Upper lobe of left lung (tissue), 6 donors: ENCODE measurements at regions not wholly inside any gene's neighbourhood (a gene's known extent, or its start where the extent isn't known, plus 50 kb on each side); places are given as distances from the start of the nearest gene placed in this dataset.
A peak's percentile ranks its signal among the peaks of the same experiment; 100 is the strongest.

Experiments
- ATAC-seq, 2 donors: fragments of 200-7000 bp; cut with Tn5 transposase; one replicate each; pipeline ENCODE4 v1.9.1; 2022; ENCODE audit warnings: mild to moderate bottlenecking in 2 of 2, moderate library complexity in 2 of 2; ENCODE audit not compliant: low FRiP score in 2 of 2
- DNase-seq, 2 donors: peaks; one replicate each; pipeline ENCODE4 v3.0.0-alpha.2; 2019 to 2020
- H3K27ac ChIP-seq, 4 donors: fragments of 200-600 bp; sonication (generic); one replicate each; pipeline ENCODE4 v1.5.1; 2016 to 2019
- H3K27me3 ChIP-seq, 4 donors: fragments of 200-600 bp; sonication (generic); one replicate each; pipeline ENCODE4 v1.5.1; 2017 to 2019
- H3K36me3 ChIP-seq, 4 donors: fragments of 200-600 bp; sonication (generic); one replicate each; pipeline ENCODE4 v1.5.1; 2016 to 2019
- H3K4me1 ChIP-seq, 4 donors: fragments of 200-600 bp; sonication (generic); one replicate each; pipeline ENCODE4 v1.5.1; 2018 to 2019
- H3K4me3 ChIP-seq, 4 donors: fragments of 200-600 bp; sonication (generic); one replicate each; pipeline ENCODE4 v1.5.1; 2017 to 2019; ENCODE audit warnings: mild to moderate bottlenecking in 2 of 4, moderate library complexity in 1 of 4
- H3K9me3 ChIP-seq, 4 donors: fragments of 200-600 bp; sonication (generic); one replicate each; pipeline ENCODE4 v1.5.1; 2018 to 2019
- EP300 ChIP-seq, 4 donors: sonication (generic); formaldehyde crosslinking; IDR thresholded peaks; one replicate each; pipeline ENCODE4 v1.5.1; 2017; ENCODE audit warnings: antibody characterized with exemption in 4 of 4, control low read depth in 2 of 4
- POLR2A ChIP-seq, 4 donors: fragments of 450-650 bp; IDR thresholded peaks; one replicate each; pipeline ENCODE4 v1.5.1; 2016 to 2017; ENCODE audit warnings: antibody characterized with exemption in 4 of 4, mild to moderate bottlenecking in 2 of 4
- POLR2AphosphoS5 ChIP-seq, 2 donors: sonication (generic); formaldehyde crosslinking; IDR thresholded peaks; one replicate each; pipeline ENCODE4 v1.5.1; 2017; ENCODE audit warnings: antibody characterized with exemption in 2 of 2
- WGBS, 2 donors: methylation state at CpG; one replicate each; pipeline ENCODE4 v1.1.5; 2017 to 2018; 5-methylcytosine and 5-hydroxymethylcytosine counted together
- TF ChIP-seq, protein P1 (sequence below), 6 experiments: fragments of 450-650 bp in 4 of 6; fragments of 200-600 bp in 2 of 6; sonication (generic) in 2 of 6; IDR thresholded peaks; one replicate each; pipeline ENCODE4 v1.5.1; 2016 to 2019; ENCODE audit warnings: antibody characterized with exemption in 6 of 6
- donor health status: DM: no; HTN: no; CAD: no; lungs with moderate emphysema.
- donor health status: DM: no; HTN: yes; CAD: no; lungs with severe emphysema.

DNA sequence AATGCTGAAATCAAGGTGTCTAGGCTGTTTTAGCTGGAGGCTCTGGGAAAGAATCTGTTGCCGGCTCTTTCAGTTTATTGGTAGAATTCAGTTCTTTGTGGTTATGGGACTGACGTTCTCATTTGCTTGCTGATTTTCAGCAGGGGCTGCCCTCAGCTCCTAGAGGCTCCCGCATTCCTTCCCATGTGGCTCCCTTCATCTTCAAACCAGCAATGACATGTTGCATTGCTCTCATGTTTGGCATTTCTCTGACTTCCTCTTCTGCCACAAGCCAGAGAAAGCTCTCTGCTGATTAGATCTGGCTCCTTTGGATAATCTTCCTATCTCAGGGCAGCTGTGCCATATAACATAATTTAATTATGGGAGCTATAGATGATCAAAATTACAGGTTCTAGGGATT lies 360.3 kb downstream of the LRRC70 start:
- no peak for ATAC-seq
- H3K9me3 ChIP-seq: no peaks in the 10 kb centered on the region
- no peaks in the 10 kb centered on the region for H3K36me3 ChIP-seq
- 65 to 85% methylated on average over 3 of the region's 3 CpGs for WGBS, 2 donors
- H3K4me3 ChIP-seq: no peak overlapping the region
- peaks cover 0 to 9% (median 4%) of the 10 kb centered on the region in 4 donors for H3K4me1 ChIP-seq
- no peak for DNase-seq
- H3K27ac ChIP-seq: no peak overlapping the region
- H3K27me3 ChIP-seq: no peaks in the 10 kb centered on the region
- TF ChIP-seq POLR2A (IDR thresholded peaks at IDR 0.05) (no peak), POLR2AphosphoS5 (IDR thresholded peaks at IDR 0.05) (no peak), EP300 (IDR thresholded peaks at IDR 0.05) (no peak)
- TF ChIP-seq, protein P1, sequence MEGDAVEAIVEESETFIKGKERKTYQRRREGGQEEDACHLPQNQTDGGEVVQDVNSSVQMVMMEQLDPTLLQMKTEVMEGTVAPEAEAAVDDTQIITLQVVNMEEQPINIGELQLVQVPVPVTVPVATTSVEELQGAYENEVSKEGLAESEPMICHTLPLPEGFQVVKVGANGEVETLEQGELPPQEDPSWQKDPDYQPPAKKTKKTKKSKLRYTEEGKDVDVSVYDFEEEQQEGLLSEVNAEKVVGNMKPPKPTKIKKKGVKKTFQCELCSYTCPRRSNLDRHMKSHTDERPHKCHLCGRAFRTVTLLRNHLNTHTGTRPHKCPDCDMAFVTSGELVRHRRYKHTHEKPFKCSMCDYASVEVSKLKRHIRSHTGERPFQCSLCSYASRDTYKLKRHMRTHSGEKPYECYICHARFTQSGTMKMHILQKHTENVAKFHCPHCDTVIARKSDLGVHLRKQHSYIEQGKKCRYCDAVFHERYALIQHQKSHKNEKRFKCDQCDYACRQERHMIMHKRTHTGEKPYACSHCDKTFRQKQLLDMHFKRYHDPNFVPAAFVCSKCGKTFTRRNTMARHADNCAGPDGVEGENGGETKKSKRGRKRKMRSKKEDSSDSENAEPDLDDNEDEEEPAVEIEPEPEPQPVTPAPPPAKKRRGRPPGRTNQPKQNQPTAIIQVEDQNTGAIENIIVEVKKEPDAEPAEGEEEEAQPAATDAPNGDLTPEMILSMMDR (IDR thresholded peaks at IDR 0.05): no peak

DNA sequence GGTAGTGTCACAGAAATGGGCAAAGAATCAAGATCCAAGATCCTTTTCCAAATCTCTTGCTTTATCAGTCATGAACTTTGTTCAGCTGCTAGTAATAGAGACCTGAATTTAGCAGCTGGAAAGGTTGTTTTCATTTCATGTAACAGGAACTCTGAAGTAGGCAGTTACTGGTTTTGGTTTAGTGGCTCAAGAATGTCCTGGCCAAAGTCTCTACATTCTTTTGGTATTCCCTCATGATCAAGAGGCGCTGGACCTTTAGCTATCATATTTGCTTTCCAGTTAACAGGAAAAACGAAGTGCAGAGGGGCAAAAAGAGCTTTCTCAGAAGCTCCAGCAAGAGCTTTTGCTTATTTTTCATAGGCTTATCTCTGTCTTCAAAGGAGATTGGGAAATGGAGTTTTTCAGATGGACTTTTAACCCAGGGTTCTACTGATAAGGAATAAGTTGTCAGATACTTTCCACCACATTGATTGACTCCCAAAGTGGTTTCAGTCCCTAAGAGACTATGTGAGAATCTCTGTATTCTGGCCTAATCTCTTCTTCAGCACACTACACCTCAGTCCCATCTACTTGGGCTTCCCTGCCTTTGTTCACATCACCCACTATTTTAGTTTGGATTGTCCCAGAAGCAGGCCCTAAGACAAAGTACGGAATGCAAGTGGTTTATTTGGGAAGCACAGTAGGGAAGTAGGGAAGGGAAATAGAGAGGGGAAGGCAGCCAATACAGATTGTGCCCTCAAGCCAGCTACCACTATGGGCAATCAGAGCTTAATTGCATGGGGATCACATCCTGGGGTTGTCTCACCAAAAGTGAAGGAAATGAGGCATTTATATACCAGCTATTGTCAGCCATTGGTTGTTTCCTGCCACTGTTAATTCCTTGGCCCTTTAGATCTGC lies 359.3 kb downstream of the LRRC70 start:
- ATAC-seq: peak; percentile 69 to 75
- TF ChIP-seq POLR2AphosphoS5 (IDR thresholded peaks at IDR 0.05) (no peak), POLR2A (IDR thresholded peaks at IDR 0.05) (no peak), EP300 (IDR thresholded peaks at IDR 0.05) (no peak)
- TF ChIP-seq, protein P1 (IDR thresholded peaks at IDR 0.05): no peak
- peak overlapping the region; percentile 22 to 59 (median 48) for H3K27ac ChIP-seq

DNA sequence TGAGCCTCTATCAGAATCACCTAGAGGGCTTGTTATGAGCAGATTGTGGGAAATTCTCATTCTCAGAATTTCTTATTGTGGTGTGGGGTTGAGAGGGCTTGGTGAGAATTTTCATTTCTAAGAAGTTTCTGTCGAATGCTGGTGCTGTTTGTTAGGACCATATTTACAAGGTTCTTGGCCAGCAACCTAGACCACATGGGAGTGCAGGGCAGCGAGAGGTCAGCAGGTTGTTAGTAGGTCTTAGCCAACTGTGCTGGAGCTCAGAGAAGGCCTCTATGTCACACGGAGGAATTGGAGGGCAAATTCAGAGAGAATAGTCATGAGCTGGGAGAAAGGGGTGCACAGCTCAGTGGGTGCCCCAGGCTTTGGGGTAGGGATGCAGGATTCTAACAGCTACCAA lies 357.0 kb downstream of the LRRC70 start:
- Histone ChIP-seq H3K27ac (no peak overlapping the region), H3K4me1 (peaks cover 0 to 9% (median 4%) of the 10 kb centered on the region in 4 donors), H3K27me3 (no peaks in the 10 kb centered on the region), H3K9me3 (no peaks in the 10 kb centered on the region), H3K4me3 (no peak overlapping the region), H3K36me3 (no peaks in the 10 kb centered on the region)
- TF ChIP-seq POLR2AphosphoS5 (IDR thresholded peaks at IDR 0.05) (no peak), POLR2A (IDR thresholded peaks at IDR 0.05) (no peak), EP300 (IDR thresholded peaks at IDR 0.05) (no peak)
- TF ChIP-seq, protein P1 (IDR thresholded peaks at IDR 0.05): no peak
- DNase-seq (no peak), ATAC-seq (no peak)
- 65 to 76% methylated on average over 3 of the region's 3 CpGs for WGBS, 2 donors

More for the DNA sequence above, 359.3 kb downstream of the LRRC70 start:
- no peak for DNase-seq
- no peaks in the 10 kb centered on the region for H3K36me3 ChIP-seq
- H3K27me3 ChIP-seq: no peaks in the 10 kb centered on the region
- peaks cover 0 to 9% (median 4%) of the 10 kb centered on the region in 4 donors for H3K4me1 ChIP-seq
- H3K9me3 ChIP-seq: no peaks in the 10 kb centered on the region
- H3K4me3 ChIP-seq: no peak overlapping the region
- 22 to 24% methylated on average over 3 of the region's 3 CpGs for WGBS, 2 donors

GRCh38 chr5:62934319-62934718 lies 355.7 kb downstream of the LRRC70 start:
- no peak overlapping the region for H3K4me3 ChIP-seq
- no peaks in the 10 kb centered on the region for H3K9me3 ChIP-seq
- H3K27me3 ChIP-seq: no peaks in the 10 kb centered on the region
- WGBS, 2 donors: 76 to 79% methylated on average over 1 of the region's 1 CpG
- peaks cover 0 to 9% (median 4%) of the 10 kb centered on the region in 4 donors for H3K4me1 ChIP-seq
- no peak for ATAC-seq
- DNase-seq: no peak
- no peak overlapping the region for H3K27ac ChIP-seq
- no peaks in the 10 kb centered on the region for H3K36me3 ChIP-seq
- TF ChIP-seq POLR2A (IDR thresholded peaks at IDR 0.05) (no peak), POLR2AphosphoS5 (IDR thresholded peaks at IDR 0.05) (no peak), EP300 (IDR thresholded peaks at IDR 0.05) (no peak)
- TF ChIP-seq, protein P1 (IDR thresholded peaks at IDR 0.05): no peak
